ENCODE measurements at regions not wholly inside any gene's neighbourhood (a gene's known extent, or its start where the extent isn't known, plus 50 kb on each side); places are given as distances from the start of the nearest gene placed in this dataset.

DNA sequence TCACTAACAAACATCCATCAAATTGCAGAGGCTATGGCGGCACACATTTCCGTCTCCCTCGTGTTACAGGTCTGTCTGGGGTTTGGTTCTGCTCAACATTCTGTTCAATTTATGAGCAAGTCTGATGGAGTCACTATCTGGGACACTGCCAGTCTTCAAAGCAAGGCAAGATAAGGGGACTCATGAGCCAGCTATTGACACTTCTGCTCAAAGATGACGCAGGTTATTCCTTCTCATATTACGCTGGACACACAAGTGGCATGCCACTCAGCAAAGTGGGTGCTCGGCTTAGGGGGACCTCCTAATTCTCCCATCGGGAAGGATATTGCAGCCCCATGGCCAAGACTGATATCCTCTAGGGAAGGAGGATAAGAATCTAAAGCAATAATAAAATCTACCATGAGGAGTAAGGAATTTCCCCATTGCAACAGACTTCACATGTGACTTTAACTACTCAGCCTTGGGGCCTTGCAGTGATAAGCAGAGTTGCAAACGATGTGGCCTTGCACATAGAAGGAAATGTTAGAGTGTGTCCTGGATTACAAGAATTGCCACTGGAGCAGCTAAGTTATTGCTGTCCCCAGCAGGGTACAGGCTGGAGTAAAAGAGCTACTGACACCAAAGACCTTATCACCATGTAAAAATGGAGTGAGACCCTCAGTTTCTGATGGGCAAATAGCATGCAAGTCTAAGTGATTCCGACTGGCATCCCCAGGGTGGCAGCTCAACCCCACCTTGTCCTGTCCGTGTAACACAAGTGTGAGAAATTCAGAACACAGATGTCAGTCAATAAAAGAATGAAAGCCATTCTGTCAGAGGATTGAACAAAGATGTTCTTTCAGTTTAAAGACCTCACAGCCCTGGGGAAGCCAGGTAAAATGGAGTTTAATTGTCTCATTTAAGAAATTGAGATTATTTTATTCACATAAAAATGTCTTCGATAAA is 306.1 kb downstream of the IRS2 start:
- DNase-seq (ENCODE audit: low spot score): no peak
- TF ChIP-seq, protein P1, sequence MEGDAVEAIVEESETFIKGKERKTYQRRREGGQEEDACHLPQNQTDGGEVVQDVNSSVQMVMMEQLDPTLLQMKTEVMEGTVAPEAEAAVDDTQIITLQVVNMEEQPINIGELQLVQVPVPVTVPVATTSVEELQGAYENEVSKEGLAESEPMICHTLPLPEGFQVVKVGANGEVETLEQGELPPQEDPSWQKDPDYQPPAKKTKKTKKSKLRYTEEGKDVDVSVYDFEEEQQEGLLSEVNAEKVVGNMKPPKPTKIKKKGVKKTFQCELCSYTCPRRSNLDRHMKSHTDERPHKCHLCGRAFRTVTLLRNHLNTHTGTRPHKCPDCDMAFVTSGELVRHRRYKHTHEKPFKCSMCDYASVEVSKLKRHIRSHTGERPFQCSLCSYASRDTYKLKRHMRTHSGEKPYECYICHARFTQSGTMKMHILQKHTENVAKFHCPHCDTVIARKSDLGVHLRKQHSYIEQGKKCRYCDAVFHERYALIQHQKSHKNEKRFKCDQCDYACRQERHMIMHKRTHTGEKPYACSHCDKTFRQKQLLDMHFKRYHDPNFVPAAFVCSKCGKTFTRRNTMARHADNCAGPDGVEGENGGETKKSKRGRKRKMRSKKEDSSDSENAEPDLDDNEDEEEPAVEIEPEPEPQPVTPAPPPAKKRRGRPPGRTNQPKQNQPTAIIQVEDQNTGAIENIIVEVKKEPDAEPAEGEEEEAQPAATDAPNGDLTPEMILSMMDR (IDR thresholded peaks at IDR 0.05): no peak
- H3K27me3 ChIP-seq: no peaks in the 10 kb centered on the region
- H3K4me3 ChIP-seq: no peak overlapping the region
- H3K4me1 ChIP-seq: peaks cover 0 to 15% of the 10 kb centered on the region in 2 donors
- H3K9me3 ChIP-seq: no peaks in the 10 kb centered on the region
- H3K36me3 ChIP-seq: no peaks in the 10 kb centered on the region
- H3K27ac ChIP-seq: peak overlapping the region; percentile 28 to 79

DNA sequence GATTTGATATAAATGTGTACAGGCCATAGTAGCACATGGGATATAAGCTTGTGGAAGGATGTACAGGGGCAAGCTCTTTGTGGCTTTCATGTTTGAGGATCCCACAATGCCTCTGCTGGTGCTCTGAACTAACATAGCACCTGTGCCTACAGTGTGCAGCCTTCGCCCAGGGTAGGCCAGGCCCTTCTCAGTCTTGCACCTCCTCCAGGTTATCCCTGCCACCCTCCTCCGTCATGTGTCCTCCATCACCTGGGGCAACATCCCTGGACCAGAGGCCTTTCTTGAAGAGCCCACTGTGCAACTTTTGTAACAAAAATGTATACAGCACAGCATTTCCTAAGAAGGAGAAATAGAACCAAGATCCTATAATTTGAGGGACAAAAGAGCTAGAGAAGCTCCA is 306.8 kb downstream of the IRS2 start:
- TF ChIP-seq, protein P1 (IDR thresholded peaks at IDR 0.05): no peak
- Histone ChIP-seq H3K36me3 (no peaks in the 10 kb centered on the region), H3K27me3 (no peaks in the 10 kb centered on the region), H3K9me3 (no peaks in the 10 kb centered on the region), H3K4me3 (no peak overlapping the region), H3K4me1 (peaks cover 0 to 15% of the 10 kb centered on the region in 2 donors), H3K27ac (peak overlapping the region; percentile 28 to 79)
- DNase-seq (ENCODE audit: low spot score): no peak

DNA sequence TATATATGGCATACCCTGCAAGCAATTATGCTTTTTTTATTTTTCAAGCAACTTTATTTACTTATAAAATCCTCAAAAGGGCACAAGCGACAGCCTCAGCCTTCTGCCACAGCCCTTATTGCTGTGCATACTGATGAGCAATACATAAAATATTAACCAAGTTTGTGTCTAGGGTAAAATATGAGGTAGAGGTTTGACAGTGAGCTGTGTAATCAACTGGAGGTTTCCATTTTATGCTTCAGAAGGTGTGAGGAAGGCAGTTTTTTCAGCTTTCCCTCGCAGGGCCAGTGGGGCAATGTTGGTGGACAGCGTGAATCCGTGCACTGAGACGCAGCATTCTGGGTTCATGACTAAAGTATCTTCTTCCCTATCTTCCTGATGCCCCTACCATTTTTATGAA is 310.4 kb downstream of the IRS2 start:
- no peak overlapping the region for H3K27ac ChIP-seq
- no peaks in the 10 kb centered on the region for H3K9me3 ChIP-seq
- peaks cover 0 to 11% of the 10 kb centered on the region in 2 donors for H3K4me1 ChIP-seq
- no peaks in the 10 kb centered on the region for H3K27me3 ChIP-seq
- no peak overlapping the region for H3K4me3 ChIP-seq
- DNase-seq (ENCODE audit: low spot score): no peak
- TF ChIP-seq, protein P1 (IDR thresholded peaks at IDR 0.05): no peak
- H3K36me3 ChIP-seq: no peaks in the 10 kb centered on the region

DNA sequence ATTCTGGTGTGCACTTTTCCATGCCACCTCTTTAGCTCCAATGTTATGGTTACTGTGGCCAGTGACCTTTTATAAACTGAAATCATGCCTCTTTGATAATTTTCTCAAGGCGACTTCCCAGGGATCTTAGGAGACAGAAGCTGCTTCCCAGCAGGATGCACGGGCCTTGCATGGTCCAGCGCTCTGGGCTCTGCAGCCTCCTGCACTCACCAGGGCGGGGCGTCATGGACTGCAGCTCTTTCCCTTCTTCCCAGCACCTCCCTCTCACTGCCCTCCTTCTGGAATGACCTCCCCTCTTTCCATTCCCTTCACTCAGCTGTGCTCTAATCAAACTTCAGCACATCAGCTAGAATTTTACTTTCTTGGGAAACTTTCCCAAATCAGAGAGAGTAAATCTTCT is 318.3 kb downstream of the IRS2 start:
- DNase-seq (ENCODE audit: low spot score): no peak
- Histone ChIP-seq H3K27me3 (no peaks in the 10 kb centered on the region), H3K4me3 (no peak overlapping the region), H3K4me1 (no peaks in the 10 kb centered on the region), H3K27ac (no peak overlapping the region), H3K9me3 (peaks cover 0 to 14% of the 10 kb centered on the region in 2 donors), H3K36me3 (no peaks in the 10 kb centered on the region)
- TF ChIP-seq, protein P1 (IDR thresholded peaks at IDR 0.05): no peak

DNA sequence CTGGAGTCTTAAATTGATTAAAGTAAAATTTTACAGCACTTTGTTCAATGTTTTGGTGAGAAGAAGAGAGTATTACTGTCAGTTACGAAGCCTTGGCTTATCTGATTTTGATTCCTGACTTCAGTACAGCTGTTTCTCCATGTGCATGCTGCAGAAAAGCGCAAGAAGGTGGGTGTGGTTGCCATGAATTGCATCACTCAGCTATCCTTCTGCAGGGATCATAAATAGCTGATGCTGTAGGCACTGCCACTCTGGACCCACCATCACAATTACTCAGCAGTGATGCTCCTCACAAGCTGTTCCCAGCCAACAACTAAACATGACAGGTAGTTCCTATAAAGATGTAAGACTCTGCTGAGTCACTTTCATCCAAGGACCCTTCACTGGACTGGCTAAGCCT is 321.2 kb downstream of the IRS2 start:
- no peak for DNase-seq (ENCODE audit: low spot score)
- H3K4me1 ChIP-seq: no peaks in the 10 kb centered on the region
- H3K27me3 ChIP-seq: no peaks in the 10 kb centered on the region
- H3K27ac ChIP-seq: no peak overlapping the region
- TF ChIP-seq, protein P1 (IDR thresholded peaks at IDR 0.05): no peak
- no peaks in the 10 kb centered on the region for H3K36me3 ChIP-seq
- peaks cover 0 to 21% of the 10 kb centered on the region in 2 donors for H3K9me3 ChIP-seq
- no peak overlapping the region for H3K4me3 ChIP-seq
